NOMO-1 treated with DMSO at 0.1 percent for 48 hours (cell line): ENCODE measurements at regions not wholly inside any gene's neighbourhood (a gene's known extent, or its start where the extent isn't known, plus 50 kb on each side); places are given as distances from the start of the nearest gene placed in this dataset.

Experiments used
- DNase-seq: peaks from one replicate; lab custom pipeline; 2025; ENCODE audit not compliant: unreplicated experiment; lab: John Stamatoyannopoulos, UW

DNA sequence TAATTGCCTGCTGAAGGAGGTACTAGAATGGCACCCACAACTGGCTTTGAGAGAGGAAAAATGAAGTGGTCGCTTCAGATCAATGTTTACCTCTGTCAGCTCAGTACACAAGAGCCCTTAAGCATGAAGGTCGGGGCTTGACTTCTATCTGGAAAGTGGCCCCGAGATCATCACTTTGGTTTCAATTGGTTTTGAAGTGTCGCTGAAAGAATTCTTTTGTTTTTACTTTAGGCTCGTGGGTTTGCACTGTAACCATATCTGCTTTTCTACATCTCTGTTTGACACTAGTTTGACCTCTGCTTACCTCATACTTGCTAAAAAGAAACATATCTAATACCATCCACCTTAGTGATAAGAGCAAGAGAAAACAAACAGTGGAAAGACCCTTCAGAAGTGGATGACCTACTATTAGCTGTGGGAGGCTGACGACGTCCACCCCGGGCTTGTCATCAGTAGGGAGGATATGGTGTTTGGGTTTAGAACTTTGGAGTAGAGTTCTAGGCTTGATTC is 361.8 kb downstream of the GATA3 start:
- no peak for DNase-seq

- no peak for DNase-seq
These were observed 362.3 kb downstream of the GATA3 start for GRCh38 chr10:8416760-8417159.

DNA sequence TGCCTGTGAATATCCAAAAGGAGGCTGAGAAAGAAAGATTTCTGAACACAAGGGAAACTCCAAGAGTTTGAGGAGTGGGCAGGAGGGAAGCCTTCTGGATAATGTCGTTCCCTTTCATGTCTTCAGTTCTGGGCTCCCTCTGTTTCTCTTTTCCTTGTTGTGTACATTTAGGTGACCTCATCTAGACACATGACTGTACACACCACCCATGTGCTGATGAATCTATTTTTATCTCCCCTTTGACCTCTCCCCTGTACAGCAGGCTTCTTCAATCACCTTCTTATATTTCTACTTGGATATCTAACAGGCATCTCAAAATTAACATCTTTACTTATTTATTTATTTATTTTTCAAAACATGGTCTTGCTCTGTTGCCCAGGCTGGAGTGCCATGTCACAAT is 363.1 kb downstream of the GATA3 start:
- DNase-seq, result no peak

GRCh38 chr10:8418631-8419030 is 364.1 kb downstream of the GATA3 start:
- no peak for DNase-seq

GRCh38 chr10:8420182-8420581 is 365.7 kb downstream of the GATA3 start:
- no peak for DNase-seq

DNA sequence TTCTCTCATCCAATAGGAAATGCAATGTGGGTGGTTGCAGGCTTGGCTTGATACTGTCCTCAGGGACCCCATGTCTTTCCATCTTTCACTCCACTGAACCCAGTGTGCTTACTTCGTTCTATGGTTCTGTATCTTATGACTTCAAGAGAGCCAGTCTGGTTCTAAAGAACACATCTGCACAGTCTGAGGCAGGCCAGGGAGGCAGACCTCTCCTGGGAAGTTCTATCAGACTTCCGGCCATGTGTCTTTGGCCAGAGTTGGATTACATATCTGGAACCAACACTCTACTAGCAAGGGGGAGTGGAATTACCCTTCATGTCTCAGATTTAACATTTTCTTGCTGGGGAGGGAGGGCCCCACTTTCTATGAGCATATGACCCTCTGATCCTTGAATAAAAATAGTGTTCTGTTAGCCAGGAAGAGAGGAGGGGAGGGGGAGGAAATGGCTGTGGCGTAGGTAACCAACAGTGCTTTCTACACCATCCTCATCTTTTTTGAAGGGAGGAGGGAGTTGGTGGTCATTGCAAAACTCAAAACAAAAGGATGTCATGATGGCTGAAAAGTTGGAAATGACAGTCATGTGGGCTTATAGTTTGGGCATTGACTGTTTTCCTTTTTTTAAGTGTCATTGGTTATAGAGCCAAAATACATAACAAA is 370.2 kb downstream of the GATA3 start:
- no peak for DNase-seq

DNA sequence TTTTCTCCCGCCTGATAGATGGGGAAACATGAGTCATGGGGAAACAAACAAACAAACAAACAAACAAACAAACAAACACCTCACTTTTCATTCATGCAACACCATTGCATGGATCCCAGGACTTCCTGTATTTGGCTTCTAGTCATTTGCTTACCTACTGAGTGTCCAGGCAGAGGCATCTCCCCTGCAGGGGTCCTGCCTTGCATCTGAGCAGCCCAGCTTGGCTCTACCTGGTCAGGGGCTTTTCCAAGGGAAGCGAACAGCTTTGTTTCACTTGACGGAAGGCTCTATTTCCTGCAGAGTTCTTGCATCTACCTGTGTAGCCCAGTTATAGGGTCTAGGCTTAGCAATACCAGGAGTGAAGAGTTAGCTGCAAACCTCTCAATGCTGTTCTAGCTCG is 374.2 kb downstream of the GATA3 start:
- DNase-seq, result no peak

- no peak for DNase-seq
These were observed 375.8 kb downstream of the GATA3 start for GRCh38 chr10:8430321-8430720.

DNA sequence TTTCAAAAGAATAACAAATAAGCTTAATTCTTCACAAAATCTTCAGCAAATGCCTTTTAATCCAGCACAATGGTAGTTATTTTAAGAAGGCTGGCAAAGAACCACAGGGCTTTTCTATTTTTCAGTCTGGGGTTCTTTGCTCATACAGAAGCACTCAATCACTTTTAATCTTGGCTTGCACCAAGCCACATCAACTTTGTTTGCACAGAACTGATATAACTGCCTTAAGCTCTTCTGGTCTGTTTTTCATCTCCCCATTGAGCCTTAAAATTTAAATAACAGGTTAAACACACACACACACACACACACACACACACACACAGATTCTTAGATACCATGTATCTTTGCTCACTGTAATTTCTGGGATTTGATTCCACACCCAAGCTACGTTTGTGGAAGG is 377.0 kb downstream of the GATA3 start:
- DNase-seq, result no peak

GRCh38 chr10:8435186-8436055 is 380.9 kb downstream of the GATA3 start:
- no peak for DNase-seq

- DNase-seq, result no peak
These were observed 383.4 kb downstream of the GATA3 start for GRCh38 chr10:8437896-8438295.

GRCh38 chr10:8438603-8439002 is 384.1 kb downstream of the GATA3 start:
- DNase-seq, result no peak

GRCh38 chr10:8439040-8439439 is 384.6 kb downstream of the GATA3 start:
- DNase-seq, result no peak

DNA sequence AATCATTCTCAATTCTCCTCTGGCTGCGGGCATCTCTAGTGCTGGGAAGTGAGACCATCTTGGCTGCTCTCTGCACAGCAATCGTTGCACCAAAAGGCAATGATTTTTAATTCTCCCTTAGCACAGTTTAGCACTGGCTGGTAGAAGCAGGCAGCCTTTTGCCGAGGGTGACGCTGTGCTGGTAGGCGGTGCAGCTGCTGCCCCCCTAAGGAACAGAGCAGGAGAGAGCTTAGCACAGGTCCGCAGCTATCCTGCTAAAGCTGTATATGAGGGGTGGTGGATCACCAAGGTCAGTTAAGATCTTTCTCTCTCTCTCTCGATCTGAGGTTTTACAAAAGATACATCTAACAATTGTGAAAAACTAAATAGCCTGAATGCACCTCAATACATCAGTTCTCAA is 390.1 kb downstream of the GATA3 start:
- DNase-seq, result no peak

GRCh38 chr10:8445353-8445752 is 390.9 kb downstream of the GATA3 start:
- DNase-seq, result no peak

- DNase-seq, result no peak
These were observed 395.4 kb downstream of the GATA3 start for GRCh38 chr10:8449909-8450308.

DNA sequence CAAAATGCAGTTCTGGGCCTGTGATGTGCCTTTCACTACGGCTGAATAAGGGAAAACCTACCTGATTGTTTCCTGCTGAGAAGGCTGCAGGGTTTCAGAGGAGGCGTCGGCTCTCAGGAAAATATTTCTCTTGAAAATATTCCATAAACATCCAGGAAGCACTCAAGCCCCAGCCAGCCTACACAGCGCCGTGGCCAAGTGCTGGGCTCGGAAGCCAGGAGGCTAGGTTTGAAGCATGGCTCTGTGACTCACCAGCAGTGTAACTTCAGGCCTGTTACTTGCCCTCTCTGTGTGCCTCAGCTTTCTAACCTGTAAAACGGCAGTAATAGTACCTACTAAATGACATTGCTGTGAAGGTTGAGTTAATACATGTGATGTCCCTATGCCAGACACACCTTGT is 399.1 kb downstream of the GATA3 start:
- no peak for DNase-seq

DNA sequence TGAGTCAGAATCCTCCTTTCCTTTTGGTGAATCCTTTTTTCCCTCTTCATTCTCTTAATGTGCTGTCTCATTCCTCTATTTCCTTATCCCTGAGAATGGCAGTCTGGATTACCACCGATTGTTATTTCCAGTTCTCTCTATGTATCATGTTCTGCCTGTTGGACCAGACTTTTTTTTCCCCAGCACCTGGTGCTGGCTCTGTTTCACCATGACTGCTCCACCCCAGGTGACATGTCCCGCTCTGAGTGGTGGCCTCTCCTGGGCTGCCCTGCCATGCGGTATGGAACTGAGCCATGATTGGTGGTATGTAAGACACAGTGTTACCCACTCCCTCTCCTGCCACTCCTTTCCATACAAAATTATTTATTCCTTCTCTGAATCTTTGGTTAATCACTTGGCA is 399.9 kb downstream of the GATA3 start:
- DNase-seq, result no peak

DNA sequence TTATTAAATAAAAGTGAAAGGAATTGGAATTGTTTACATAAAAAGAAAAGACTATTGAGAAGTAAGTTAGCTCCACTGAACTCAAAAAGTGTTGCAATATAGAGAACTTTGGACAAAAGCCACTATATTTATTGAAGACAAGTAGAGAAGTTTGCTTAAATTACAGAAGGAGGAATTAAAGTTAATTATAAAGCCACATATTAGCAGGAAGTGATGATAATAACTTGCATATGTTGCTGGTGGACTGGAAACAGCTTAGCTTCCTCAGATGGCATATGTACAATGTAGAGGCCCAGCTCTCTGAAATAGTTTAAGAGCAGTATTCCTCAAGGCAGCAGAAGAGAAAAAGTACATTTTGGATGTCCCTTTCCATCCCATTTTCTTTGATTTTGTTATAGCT is 400.7 kb downstream of the GATA3 start:
- peak; percentile 3 for DNase-seq

GRCh38 chr10:8456386-8456785 is 401.9 kb downstream of the GATA3 start:
- no peak for DNase-seq

DNA sequence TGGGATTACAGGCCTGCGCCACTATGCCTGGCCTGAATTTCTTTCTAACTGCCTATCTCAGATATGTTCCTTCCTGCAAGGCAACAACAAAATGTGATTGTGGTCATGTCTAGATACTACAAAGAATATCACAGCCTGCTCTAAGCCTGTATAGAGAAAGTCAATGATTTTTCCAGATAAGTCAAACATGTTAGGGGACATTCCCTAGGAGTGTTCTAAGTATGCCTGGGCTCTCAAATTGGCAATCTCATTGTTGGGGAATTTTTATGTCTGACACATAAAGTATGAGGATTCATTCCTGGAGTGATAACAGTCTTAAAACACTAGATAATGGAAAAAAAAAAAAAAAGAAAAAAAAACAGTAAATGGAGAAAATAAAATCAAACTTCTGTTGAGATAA is 406.1 kb downstream of the GATA3 start:
- DNase-seq, result no peak

- no peak for DNase-seq
These were observed 408.1 kb downstream of the GATA3 start for GRCh38 chr10:8462565-8462964.
